ENCODE measurements at regions not wholly inside any gene's neighbourhood (a gene's known extent, or its start where the extent isn't known, plus 50 kb on each side); places are given as distances from the start of the nearest gene placed in this dataset.

GRCh38 chr11:42065199-42065598 is 605.7 kb upstream of the LRRC4C start:
- Histone ChIP-seq H3K36me3 (no peaks in the 10 kb centered on the region), H3K27me3 (no peaks in the 10 kb centered on the region), H3K4me3 (no peak overlapping the region), H3K4me1 (no peaks in the 10 kb centered on the region), H3K27ac (no peak overlapping the region), H3K9me3 (no peaks in the 10 kb centered on the region)
- ATAC-seq = no peak
- TF ChIP-seq POLR2AphosphoS5 (IDR thresholded peaks at IDR 0.05) (no peak), POLR2A (IDR thresholded peaks at IDR 0.05) (no peak), EP300 (IDR thresholded peaks at IDR 0.05) (no peak), CTCF (IDR thresholded peaks at IDR 0.05) (no peak)

GRCh38 chr11:42066113-42066512 is 606.7 kb upstream of the LRRC4C start:
- Histone ChIP-seq H3K4me3 (no peak overlapping the region), H3K4me1 (no peaks in the 10 kb centered on the region), H3K36me3 (no peaks in the 10 kb centered on the region), H3K27me3 (no peaks in the 10 kb centered on the region), H3K27ac (no peak overlapping the region), H3K9me3 (no peaks in the 10 kb centered on the region)
- WGBS, 2 donors (ENCODE audit: low coverage in 1 of 2) = 89% methylated on average over 8 of the region's 15 CpGs; no CpG with 5 or more reads in 1 of the 2 donors
- no peak for ATAC-seq
- TF ChIP-seq EP300 (IDR thresholded peaks at IDR 0.05) (no peak), POLR2A (IDR thresholded peaks at IDR 0.05) (no peak), POLR2AphosphoS5 (IDR thresholded peaks at IDR 0.05) (no peak), CTCF (IDR thresholded peaks at IDR 0.05) (no peak)

GRCh38 chr11:42074306-42074705 is 614.9 kb upstream of the LRRC4C start:
- Histone ChIP-seq H3K27me3 (no peaks in the 10 kb centered on the region), H3K4me3 (no peak overlapping the region), H3K27ac (no peak overlapping the region), H3K9me3 (no peaks in the 10 kb centered on the region), H3K4me1 (no peaks in the 10 kb centered on the region), H3K36me3 (no peaks in the 10 kb centered on the region)
- no peak for ATAC-seq
- TF ChIP-seq POLR2AphosphoS5 (IDR thresholded peaks at IDR 0.05) = no peak
- no peak for TF ChIP-seq POLR2A (IDR thresholded peaks at IDR 0.05)
- TF ChIP-seq CTCF (IDR thresholded peaks at IDR 0.05) = no peak
- TF ChIP-seq EP300 (IDR thresholded peaks at IDR 0.05) = no peak

GRCh38 chr11:42075180-42075579 is 615.7 kb upstream of the LRRC4C start:
- Histone ChIP-seq H3K4me1 (no peaks in the 10 kb centered on the region), H3K27ac (no peak overlapping the region), H3K36me3 (no peaks in the 10 kb centered on the region), H3K9me3 (no peaks in the 10 kb centered on the region), H3K27me3 (no peaks in the 10 kb centered on the region), H3K4me3 (no peak overlapping the region)
- no peak for TF ChIP-seq CTCF (IDR thresholded peaks at IDR 0.05)
- TF ChIP-seq POLR2AphosphoS5 (IDR thresholded peaks at IDR 0.05) = no peak
- TF ChIP-seq EP300 (IDR thresholded peaks at IDR 0.05) = no peak
- TF ChIP-seq POLR2A (IDR thresholded peaks at IDR 0.05) = no peak
- no peak for ATAC-seq
- 73 to 77% methylated on average over 1 of the region's 1 CpG for WGBS, 2 donors (ENCODE audit: low coverage in 1 of 2)

- Histone ChIP-seq H3K27me3 (no peaks in the 10 kb centered on the region), H3K4me1 (no peaks in the 10 kb centered on the region), H3K36me3 (no peaks in the 10 kb centered on the region), H3K27ac (no peak overlapping the region), H3K9me3 (no peaks in the 10 kb centered on the region), H3K4me3 (no peak overlapping the region)
- WGBS, 2 donors (ENCODE audit: low coverage in 1 of 2) = 44 to 72% methylated on average over 1 of the region's 1 CpG
- no peak for ATAC-seq
- TF ChIP-seq POLR2AphosphoS5 (IDR thresholded peaks at IDR 0.05) = no peak
- no peak for TF ChIP-seq CTCF (IDR thresholded peaks at IDR 0.05)
- no peak for TF ChIP-seq POLR2A (IDR thresholded peaks at IDR 0.05)
- no peak for TF ChIP-seq EP300 (IDR thresholded peaks at IDR 0.05)
Measured at GRCh38 chr11:42077794-42078193, 618.3 kb upstream of the LRRC4C start.

Measured in gastroesophageal sphincter (tissue), 4 donors.